Gastrocnemius medialis (tissue), 4 donors: ENCODE measurements at regions not wholly inside any gene's neighbourhood (a gene's known extent, or its start where the extent isn't known, plus 50 kb on each side); places are given as distances from the start of the nearest gene placed in this dataset.

Experiments
- ATAC-seq, 2 donors: fragments of 150-250 bp; one replicate each; pipeline ENCODE4 v1.9.1; 2016
- DNase-seq, 2 donors: peaks; one replicate each; pipeline ENCODE4 v3.0.0-alpha.2; 2019
- H3K27ac ChIP-seq, 4 donors: fragments of 200-600 bp; sonication (generic); 1 replicate in 1 of 4; 2 replicates in 3 of 4; pipeline ENCODE4 v1.5.1; 2016 to 2018; ENCODE audit warnings: mild to moderate bottlenecking in 2 of 4, moderate library complexity in 1 of 4
- H3K27me3 ChIP-seq, 3 donors: fragments of 200-600 bp; sonication (generic) in 2 of 3; 1 replicate in 1 of 3; 2 replicates in 2 of 3; pipeline versions ENCODE4 v1.5.1 to v1.6.0; 2016 to 2019; ENCODE audit warnings: mild to moderate bottlenecking in 1 of 3, moderate library complexity in 1 of 3
- H3K36me3 ChIP-seq, 2 donors: fragments of 200-600 bp; sonication (generic) in 1 of 2; one replicate each; pipeline ENCODE4 v1.5.1; 2017 to 2018
- H3K4me1 ChIP-seq, 2 donors: fragments of 200-600 bp; sonication (generic) in 1 of 2; one replicate each; pipeline ENCODE4 v1.5.1; 2016 to 2017; ENCODE audit warnings: mild to moderate bottlenecking in 2 of 2
- H3K4me3 ChIP-seq, 4 donors: fragments of 200-600 bp; sonication (generic) in 3 of 4; 1 replicate in 1 of 4; 2 replicates in 3 of 4; pipeline ENCODE4 v1.5.1; 2016 to 2019; ENCODE audit warnings: mild to moderate bottlenecking in 2 of 4
- H3K9me3 ChIP-seq, 3 donors: fragments of 200-600 bp; sonication (generic) in 2 of 3; 1 replicate in 1 of 3; 2 replicates in 2 of 3; pipeline ENCODE4 v1.5.1; 2016 to 2019
- POLR2A ChIP-seq, 2 donors: fragments of 450-650 bp; IDR thresholded peaks; one replicate each; pipeline ENCODE4 v1.6.1; 2017; ENCODE audit warnings: antibody characterized with exemption in 2 of 2, mild to moderate bottlenecking in 2 of 2, moderate library complexity in 2 of 2
- in situ Hi-C, 4 donors: fragments of 200-750 bp; cut with MboI; loops; one replicate each; pipeline versions ENCODE4 v1.15.0 to v1.8.0; 2017; ENCODE audit warnings: low sequenced_read_pairs in 4 of 4
- intact Hi-C: fragments of 100-400 bp; cut with DNase I; formaldehyde crosslinking; loops from one replicate; pipeline ENCODE4 v1.15.1; 2023; ENCODE audit warnings: low total_unique reads
- TF ChIP-seq, protein P1 (sequence below), 5 experiments: fragments of 450-650 bp in 3 of 5; fragments of 200-600 bp in 2 of 5; sonication (generic) in 2 of 5; IDR thresholded peaks in 4 of 5; conservative IDR thresholded peaks in 1 of 5; 1 replicate in 4 of 5; 2 replicates in 1 of 5; pipeline ENCODE4 v1.5.1; 2016 to 2019; ENCODE audit warnings: antibody characterized with exemption in 5 of 5, mild to moderate bottlenecking in 3 of 5, moderate library complexity in 3 of 5

DNA sequence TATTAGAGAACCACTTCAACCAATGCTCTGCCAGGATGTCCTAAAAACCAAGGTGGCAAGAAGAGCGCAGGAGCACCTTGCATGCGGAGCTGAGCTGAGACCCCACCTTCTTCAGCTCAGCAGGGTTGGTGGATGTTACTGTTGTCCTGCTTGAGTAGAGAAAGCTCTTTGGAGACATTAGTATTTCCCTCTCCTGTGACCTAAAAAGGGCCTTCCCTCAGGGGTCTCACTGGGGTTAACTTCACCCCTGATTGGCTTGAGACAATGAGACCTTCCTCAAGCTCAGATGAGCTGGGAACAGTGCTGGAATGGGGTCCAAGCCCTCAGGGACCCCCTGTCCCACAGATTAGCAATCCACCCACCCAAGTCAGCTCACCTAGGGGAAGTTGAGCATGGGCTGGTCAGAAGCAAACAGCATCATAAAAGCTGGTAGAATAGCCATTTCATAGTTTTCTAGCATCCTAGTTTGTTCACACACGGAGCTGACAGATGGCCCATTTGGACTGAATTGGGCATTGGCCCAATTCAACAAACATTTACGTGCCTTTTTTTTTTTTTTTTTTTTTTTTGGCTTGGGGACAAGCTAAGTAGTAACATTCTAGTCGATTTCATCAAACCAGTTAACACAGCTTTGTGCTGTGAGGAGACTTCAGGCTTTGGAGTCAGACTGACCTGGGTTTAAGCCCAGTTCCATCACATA is 100.6 kb upstream of the HABP2 start:
- ATAC-seq: no peak
- H3K9me3 ChIP-seq: no peaks in the 10 kb centered on the region
- intact Hi-C loops (no loop called here), in situ Hi-C loops (no loop called here)
- H3K4me1 ChIP-seq: no peaks in the 10 kb centered on the region
- no peak for DNase-seq
- no peak overlapping the region for H3K4me3 ChIP-seq
- no peaks in the 10 kb centered on the region for H3K36me3 ChIP-seq
- H3K27me3 ChIP-seq: peaks cover 0 to 5% (median 0%) of the 10 kb centered on the region in 3 donors
- TF ChIP-seq, protein P1, sequence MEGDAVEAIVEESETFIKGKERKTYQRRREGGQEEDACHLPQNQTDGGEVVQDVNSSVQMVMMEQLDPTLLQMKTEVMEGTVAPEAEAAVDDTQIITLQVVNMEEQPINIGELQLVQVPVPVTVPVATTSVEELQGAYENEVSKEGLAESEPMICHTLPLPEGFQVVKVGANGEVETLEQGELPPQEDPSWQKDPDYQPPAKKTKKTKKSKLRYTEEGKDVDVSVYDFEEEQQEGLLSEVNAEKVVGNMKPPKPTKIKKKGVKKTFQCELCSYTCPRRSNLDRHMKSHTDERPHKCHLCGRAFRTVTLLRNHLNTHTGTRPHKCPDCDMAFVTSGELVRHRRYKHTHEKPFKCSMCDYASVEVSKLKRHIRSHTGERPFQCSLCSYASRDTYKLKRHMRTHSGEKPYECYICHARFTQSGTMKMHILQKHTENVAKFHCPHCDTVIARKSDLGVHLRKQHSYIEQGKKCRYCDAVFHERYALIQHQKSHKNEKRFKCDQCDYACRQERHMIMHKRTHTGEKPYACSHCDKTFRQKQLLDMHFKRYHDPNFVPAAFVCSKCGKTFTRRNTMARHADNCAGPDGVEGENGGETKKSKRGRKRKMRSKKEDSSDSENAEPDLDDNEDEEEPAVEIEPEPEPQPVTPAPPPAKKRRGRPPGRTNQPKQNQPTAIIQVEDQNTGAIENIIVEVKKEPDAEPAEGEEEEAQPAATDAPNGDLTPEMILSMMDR (IDR thresholded peaks at IDR 0.05 in 4 of 5, conservative IDR thresholded peaks at IDR 0.05 in 1 of 5): no peak
- TF ChIP-seq POLR2A (IDR thresholded peaks at IDR 0.05): no peak
- H3K27ac ChIP-seq: no peak overlapping the region

DNA sequence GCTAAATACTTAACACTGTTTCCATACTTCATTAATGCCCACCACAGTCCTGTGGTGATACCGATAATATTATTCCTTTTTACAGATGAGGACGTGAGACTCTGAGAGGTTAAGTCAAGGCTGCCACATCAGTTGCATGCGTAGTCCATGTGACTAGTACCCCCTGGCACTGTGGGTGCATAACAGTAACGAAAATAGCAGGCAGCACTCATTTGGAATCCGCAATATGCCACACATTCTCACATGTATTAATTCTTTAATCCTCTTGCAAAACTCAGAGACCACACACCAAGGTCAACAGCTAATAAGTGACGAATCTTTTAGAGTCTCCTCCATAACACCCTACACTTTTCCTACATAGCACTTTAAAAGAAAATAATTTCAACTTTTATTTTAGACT is 99.5 kb upstream of the HABP2 start:
- no peak overlapping the region for H3K27ac ChIP-seq
- no peaks in the 10 kb centered on the region for H3K4me1 ChIP-seq
- no peaks in the 10 kb centered on the region for H3K9me3 ChIP-seq
- no peak for DNase-seq
- intact Hi-C loops: no loop called here
- no peak overlapping the region for H3K4me3 ChIP-seq
- in situ Hi-C loops: no loop called here
- TF ChIP-seq POLR2A (IDR thresholded peaks at IDR 0.05): no peak
- TF ChIP-seq, protein P1 (IDR thresholded peaks at IDR 0.05 in 4 of 5, conservative IDR thresholded peaks at IDR 0.05 in 1 of 5): no peak
- H3K36me3 ChIP-seq: no peaks in the 10 kb centered on the region
- peaks cover 0 to 5% (median 0%) of the 10 kb centered on the region in 3 donors for H3K27me3 ChIP-seq
- no peak for ATAC-seq

DNA sequence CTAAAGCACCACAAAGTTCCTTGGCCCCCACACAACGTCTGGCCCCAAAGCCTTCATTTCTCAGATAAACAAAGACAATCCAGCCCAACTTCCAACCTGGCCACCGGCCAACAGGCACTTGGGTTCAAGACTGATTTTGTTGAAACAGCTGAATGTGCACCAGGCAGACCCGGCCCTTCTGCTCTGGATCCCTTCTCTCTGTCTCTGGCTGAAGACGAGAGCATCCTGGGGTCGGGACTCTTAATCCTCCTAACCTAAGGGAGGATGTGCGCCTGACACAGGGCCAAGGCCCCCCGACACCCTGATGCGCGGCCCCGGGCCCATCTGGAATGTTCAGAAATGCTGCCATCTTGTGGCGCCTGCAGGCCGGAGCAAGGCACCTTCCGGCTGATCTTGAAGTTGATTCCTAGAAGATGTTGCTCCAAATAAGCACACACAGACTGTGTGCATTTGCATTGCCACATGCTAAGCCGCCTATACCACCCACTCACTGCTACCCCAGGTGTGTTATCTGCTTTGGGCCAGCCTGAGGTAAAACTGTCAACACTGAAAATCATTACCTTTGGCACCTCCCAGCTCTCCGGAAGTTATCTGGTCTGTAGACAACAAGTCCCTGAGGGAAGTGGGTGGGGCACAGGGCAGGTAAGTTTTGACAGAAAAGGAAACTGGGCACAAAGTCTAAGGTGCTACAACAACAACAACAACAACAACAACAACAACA is 98.4 kb upstream of the HABP2 start:
- ATAC-seq (no peak), DNase-seq (no peak)
- in situ Hi-C loops (no loop called here), intact Hi-C loops (no loop called here)
- Histone ChIP-seq H3K36me3 (no peaks in the 10 kb centered on the region), H3K27ac (no peak overlapping the region), H3K9me3 (no peaks in the 10 kb centered on the region), H3K4me3 (no peak overlapping the region), H3K27me3 (peaks cover 0 to under 1% (median 0%) of the 10 kb centered on the region in 3 donors), H3K4me1 (no peaks in the 10 kb centered on the region)
- TF ChIP-seq, protein P1 (IDR thresholded peaks at IDR 0.05 in 4 of 5, conservative IDR thresholded peaks at IDR 0.05 in 1 of 5): peak in 4 of 5 experiments; percentile 11 to 50 (median 40)
- TF ChIP-seq POLR2A (IDR thresholded peaks at IDR 0.05): no peak

DNA sequence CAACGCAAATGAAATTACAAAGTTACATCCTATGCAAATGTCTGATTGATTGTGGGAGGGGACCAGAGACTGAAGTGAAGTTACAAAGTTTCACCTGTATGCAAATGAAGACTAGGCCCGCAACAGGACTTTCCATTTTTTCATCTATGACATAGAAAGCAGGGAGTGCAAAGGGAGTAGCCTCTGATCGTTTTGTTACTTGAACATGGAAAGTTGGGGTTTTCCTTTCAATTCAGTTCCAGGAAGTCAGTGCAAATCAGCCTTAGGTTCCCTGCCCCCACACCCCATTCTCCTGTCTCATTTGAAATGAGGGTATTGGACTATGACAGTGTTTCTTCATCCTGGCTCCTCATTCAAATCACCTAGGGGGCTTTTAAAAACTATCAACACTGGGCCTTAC is 96.9 kb upstream of the HABP2 start:
- ATAC-seq (no peak), DNase-seq (no peak)
- Histone ChIP-seq H3K27me3 (no peaks in the 10 kb centered on the region), H3K4me1 (no peaks in the 10 kb centered on the region), H3K9me3 (no peaks in the 10 kb centered on the region), H3K36me3 (no peaks in the 10 kb centered on the region), H3K4me3 (no peak overlapping the region), H3K27ac (no peak overlapping the region)
- no peak for TF ChIP-seq POLR2A (IDR thresholded peaks at IDR 0.05)
- TF ChIP-seq, protein P1 (IDR thresholded peaks at IDR 0.05 in 4 of 5, conservative IDR thresholded peaks at IDR 0.05 in 1 of 5): no peak
- in situ Hi-C loops (no loop called here), intact Hi-C loops (no loop called here)
